H1 (cell line): ENCODE measurements at regions not wholly inside any gene's neighbourhood (a gene's known extent, or its start where the extent isn't known, plus 50 kb on each side); places are given as distances from the start of the nearest gene placed in this dataset.

Experiments used
- CEBPB ChIP-seq: IDR thresholded peaks from 2 replicates; pipeline ENCODE4 v1.6.1; 2012; ENCODE audit warnings: low read depth, low read length
- CHD1 ChIP-seq: IDR thresholded peaks from 2 replicates; pipeline ENCODE4 v1.6.1; 2012; ENCODE audit warnings: low read depth, low read length, improper control_type of control experiment
- CHD7 ChIP-seq: fragments of 300-600 bp; sonication (generic); IDR thresholded peaks from 2 replicates; pipeline ENCODE4 v1.7.1; 2012; ENCODE audit warnings: low read length, moderate library complexity, mild to moderate bottlenecking, inconsistent platforms; ENCODE audit not compliant: insufficient replicate concordance
- TAF7 ChIP-seq: optimal IDR thresholded peaks from 2 replicates; pipeline ENCODE3; 2011; ENCODE audit warnings: low read depth, mild to moderate bottlenecking, inconsistent platforms, low read length, moderate library complexity, borderline replicate concordance

DNA sequence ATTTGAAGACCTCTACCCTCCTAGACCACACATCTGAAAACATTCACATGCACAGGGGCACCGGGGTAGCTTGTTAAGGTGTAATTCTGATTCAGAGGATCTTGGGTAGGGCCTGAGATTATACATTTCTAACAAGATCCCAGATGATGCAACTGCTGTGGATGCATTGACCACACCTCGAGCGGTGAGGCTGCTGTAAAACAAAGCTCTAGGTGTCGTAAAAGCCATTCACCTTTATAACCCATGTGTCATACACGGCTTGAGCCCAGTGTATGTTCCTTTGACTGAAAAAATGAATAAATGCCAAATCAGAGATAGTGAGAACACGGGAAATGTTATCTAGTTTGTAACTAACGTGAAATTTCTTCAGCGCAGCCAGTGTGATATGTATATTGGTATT is 1578.2 kb upstream of the WWC1 start (continued):
- TF ChIP-seq CHD7 (no peak), TAF7 (no peak), CEBPB (no peak; the same call in 1 of the 2 replicates), CHD1 (no peak)
